ENCODE measurements at regions not wholly inside any gene's neighbourhood (a gene's known extent, or its start where the extent isn't known, plus 50 kb on each side); places are given as distances from the start of the nearest gene placed in this dataset.

DNA sequence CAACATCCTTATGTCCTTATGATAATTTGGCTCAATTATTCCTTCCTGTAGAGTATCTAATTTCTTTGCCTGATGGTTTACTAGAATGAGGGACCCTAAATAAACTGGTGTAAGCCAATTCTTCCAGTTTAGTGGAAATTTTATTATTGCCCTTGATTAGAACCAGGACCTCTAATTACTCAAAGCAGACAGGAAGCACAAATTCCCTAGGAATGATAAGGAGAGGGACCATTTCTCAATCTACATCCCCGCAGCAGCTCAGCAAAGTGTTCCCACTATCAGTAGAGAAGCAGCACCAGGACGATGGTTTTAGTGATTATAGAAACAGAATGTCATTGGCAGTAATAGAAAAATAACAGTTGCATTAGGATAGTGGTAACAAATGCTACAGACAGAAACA lies 97.1 kb downstream of the PLPPR4 start:
- no peaks in the 10 kb centered on the region for H3K36me3 ChIP-seq (ENCODE audit: insufficient read depth, low read length)
- no peaks in the 10 kb centered on the region for H3K79me2 ChIP-seq (ENCODE audit: insufficient read depth, low read length)
- H2AFZ ChIP-seq (ENCODE audit: low read length): no peak overlapping the region
- DNase-seq (ENCODE audit: insufficient read length, low spot score, missing footprints): no peak
- no peaks in the 10 kb centered on the region for H3K4me1 ChIP-seq (ENCODE audit: insufficient read depth, low read length)
- no peak overlapping the region for H3K27ac ChIP-seq (ENCODE audit: low read depth, low read length)
- no peaks in the 10 kb centered on the region for H3K27me3 ChIP-seq (ENCODE audit: insufficient read depth, low read length)
- TF ChIP-seq, protein P1, sequence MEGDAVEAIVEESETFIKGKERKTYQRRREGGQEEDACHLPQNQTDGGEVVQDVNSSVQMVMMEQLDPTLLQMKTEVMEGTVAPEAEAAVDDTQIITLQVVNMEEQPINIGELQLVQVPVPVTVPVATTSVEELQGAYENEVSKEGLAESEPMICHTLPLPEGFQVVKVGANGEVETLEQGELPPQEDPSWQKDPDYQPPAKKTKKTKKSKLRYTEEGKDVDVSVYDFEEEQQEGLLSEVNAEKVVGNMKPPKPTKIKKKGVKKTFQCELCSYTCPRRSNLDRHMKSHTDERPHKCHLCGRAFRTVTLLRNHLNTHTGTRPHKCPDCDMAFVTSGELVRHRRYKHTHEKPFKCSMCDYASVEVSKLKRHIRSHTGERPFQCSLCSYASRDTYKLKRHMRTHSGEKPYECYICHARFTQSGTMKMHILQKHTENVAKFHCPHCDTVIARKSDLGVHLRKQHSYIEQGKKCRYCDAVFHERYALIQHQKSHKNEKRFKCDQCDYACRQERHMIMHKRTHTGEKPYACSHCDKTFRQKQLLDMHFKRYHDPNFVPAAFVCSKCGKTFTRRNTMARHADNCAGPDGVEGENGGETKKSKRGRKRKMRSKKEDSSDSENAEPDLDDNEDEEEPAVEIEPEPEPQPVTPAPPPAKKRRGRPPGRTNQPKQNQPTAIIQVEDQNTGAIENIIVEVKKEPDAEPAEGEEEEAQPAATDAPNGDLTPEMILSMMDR (IDR thresholded peaks at IDR 0.05; ENCODE audit: extremely low read depth, low read depth, low read length): no peak
- H3K4me2 ChIP-seq (ENCODE audit: insufficient read depth, low read length): no peak overlapping the region
- no peaks in the 10 kb centered on the region for H3K9me3 ChIP-seq (ENCODE audit: low read depth, low read length)
- no peak overlapping the region for H3K4me3 ChIP-seq (ENCODE audit: insufficient read depth, low read length)
- H4K20me1 ChIP-seq (ENCODE audit: insufficient read depth, low read length): no peaks in the 10 kb centered on the region

DNA sequence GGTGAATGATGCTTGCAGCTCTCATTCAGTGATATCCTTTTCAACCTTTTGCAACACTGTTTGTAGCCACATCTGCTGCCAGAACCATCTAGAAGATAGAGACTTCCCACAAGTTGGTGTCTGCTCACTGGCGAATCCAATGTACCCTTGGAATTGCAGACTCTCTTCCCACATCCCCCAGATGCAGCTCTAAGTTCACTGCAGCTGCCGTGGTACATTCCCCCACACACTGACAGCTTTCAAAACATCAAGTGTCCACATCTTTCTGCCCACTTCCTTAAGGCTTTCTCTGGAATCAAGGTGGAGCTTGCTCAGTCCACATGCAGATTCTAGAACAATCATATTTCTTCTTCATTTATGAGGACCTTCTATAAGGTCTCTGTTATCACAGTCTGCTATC lies 99.2 kb downstream of the PLPPR4 start:
- Histone ChIP-seq H4K20me1 (ENCODE audit: insufficient read depth, low read length) (no peaks in the 10 kb centered on the region), H3K4me2 (ENCODE audit: insufficient read depth, low read length) (no peak overlapping the region), H3K36me3 (ENCODE audit: insufficient read depth, low read length) (no peaks in the 10 kb centered on the region), H2AFZ (ENCODE audit: low read length) (no peak overlapping the region), H3K27ac (ENCODE audit: low read depth, low read length) (no peak overlapping the region), H3K4me3 (ENCODE audit: insufficient read depth, low read length) (no peak overlapping the region), H3K27me3 (ENCODE audit: insufficient read depth, low read length) (no peaks in the 10 kb centered on the region), H3K9me3 (ENCODE audit: low read depth, low read length) (no peaks in the 10 kb centered on the region), H3K4me1 (ENCODE audit: insufficient read depth, low read length) (no peaks in the 10 kb centered on the region), H3K79me2 (ENCODE audit: insufficient read depth, low read length) (no peaks in the 10 kb centered on the region)
- TF ChIP-seq, protein P1 (IDR thresholded peaks at IDR 0.05; ENCODE audit: extremely low read depth, low read depth, low read length): no peak
- DNase-seq (ENCODE audit: insufficient read length, low spot score, missing footprints): no peak

DNA sequence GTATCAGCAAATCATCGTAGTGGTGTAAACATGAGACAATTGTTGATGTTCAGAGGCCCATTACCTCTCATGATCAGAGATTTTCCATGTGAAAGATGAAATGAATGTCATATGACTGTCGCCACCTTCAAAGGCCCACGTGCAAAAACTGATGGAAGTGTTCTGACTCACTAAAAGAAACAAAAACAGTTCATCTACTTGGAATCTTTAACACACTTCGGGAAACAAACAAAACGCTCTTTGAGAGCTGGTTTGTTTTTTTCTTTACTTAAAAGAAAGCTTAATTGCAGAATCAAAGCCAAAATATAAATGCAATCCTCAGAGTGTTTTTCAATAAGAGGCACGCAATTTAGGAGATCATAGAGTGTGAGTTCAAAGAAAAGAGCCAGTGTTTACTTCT lies 100.8 kb downstream of the PLPPR4 start:
- Histone ChIP-seq H3K9me3 (ENCODE audit: low read depth, low read length) (no peaks in the 10 kb centered on the region), H3K36me3 (ENCODE audit: insufficient read depth, low read length) (no peaks in the 10 kb centered on the region), H3K4me1 (ENCODE audit: insufficient read depth, low read length) (no peaks in the 10 kb centered on the region), H3K27me3 (ENCODE audit: insufficient read depth, low read length) (no peaks in the 10 kb centered on the region), H3K27ac (ENCODE audit: low read depth, low read length) (no peak overlapping the region), H3K79me2 (ENCODE audit: insufficient read depth, low read length) (no peaks in the 10 kb centered on the region), H3K4me2 (ENCODE audit: insufficient read depth, low read length) (no peak overlapping the region), H2AFZ (ENCODE audit: low read length) (no peak overlapping the region), H3K4me3 (ENCODE audit: insufficient read depth, low read length) (no peak overlapping the region), H4K20me1 (ENCODE audit: insufficient read depth, low read length) (no peaks in the 10 kb centered on the region)
- DNase-seq (ENCODE audit: insufficient read length, low spot score, missing footprints): no peak
- TF ChIP-seq, protein P1 (IDR thresholded peaks at IDR 0.05; ENCODE audit: extremely low read depth, low read depth, low read length): no peak

DNA sequence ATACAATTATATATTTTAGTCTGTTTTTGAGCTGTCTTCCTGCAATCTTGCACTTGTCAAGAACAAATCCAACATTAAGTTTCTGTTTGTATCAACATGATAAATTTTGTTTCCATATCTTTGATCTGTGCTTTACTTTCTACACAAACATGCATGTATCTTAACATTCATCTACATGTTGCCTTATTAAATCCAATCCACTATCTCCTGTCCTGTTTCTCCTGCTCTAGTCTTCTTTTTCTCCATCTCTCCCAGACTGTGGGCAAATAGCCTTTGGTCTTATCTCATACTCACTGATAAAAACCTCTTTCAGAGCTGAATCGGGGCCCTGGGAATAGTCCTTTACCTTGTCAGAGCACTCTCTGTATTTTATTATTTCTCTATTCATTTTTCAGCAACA lies 101.3 kb downstream of the PLPPR4 start:
- Histone ChIP-seq H3K4me2 (ENCODE audit: insufficient read depth, low read length) (no peak overlapping the region), H3K36me3 (ENCODE audit: insufficient read depth, low read length) (no peaks in the 10 kb centered on the region), H3K27ac (ENCODE audit: low read depth, low read length) (no peak overlapping the region), H3K9me3 (ENCODE audit: low read depth, low read length) (no peaks in the 10 kb centered on the region), H3K27me3 (ENCODE audit: insufficient read depth, low read length) (no peaks in the 10 kb centered on the region), H2AFZ (ENCODE audit: low read length) (no peak overlapping the region), H3K4me3 (ENCODE audit: insufficient read depth, low read length) (no peak overlapping the region), H3K79me2 (ENCODE audit: insufficient read depth, low read length) (no peaks in the 10 kb centered on the region), H4K20me1 (ENCODE audit: insufficient read depth, low read length) (no peaks in the 10 kb centered on the region), H3K4me1 (ENCODE audit: insufficient read depth, low read length) (no peaks in the 10 kb centered on the region)
- DNase-seq (ENCODE audit: insufficient read length, low spot score, missing footprints): no peak
- TF ChIP-seq, protein P1 (IDR thresholded peaks at IDR 0.05; ENCODE audit: extremely low read depth, low read depth, low read length): no peak
